GM12878 (cell line): ENCODE measurements at regions not wholly inside any gene's neighbourhood (a gene's known extent, or its start where the extent isn't known, plus 50 kb on each side); places are given as distances from the start of the nearest gene placed in this dataset.

Experiments
- ATAC-seq: fragments of 200-7000 bp; cut with Tn5 transposase; 3 replicates; pipeline ENCODE4 v1.9.1; 2020; ENCODE audit warnings: mild to moderate bottlenecking, moderate library complexity
- BruUV-seq: library from RNA; stranded (reverse); fragments of 400-500 nt; replicated peaks from 2 replicates; lab custom pipeline; 2021; lab: Mats Ljungman, UMichigan
- CTCF ChIA-PET: fragments of 300-600 bp; sonication (Branson Sonifier 250); formaldehyde crosslinking; extraction: SDS; loops from one replicate; lab custom pipeline; 2021; ENCODE audit warnings: inconsistent platforms; lab: Yijun Ruan, JAX
- POLR2A ChIA-PET: fragments of 350-600 bp; formaldehyde crosslinking; extraction: SDS; loops from one replicate; lab custom pipeline; 2021; ENCODE audit warnings: inconsistent platforms; lab: Charles Lee
- RAD21 ChIA-PET: fragments of 300-600 bp; sonication (Branson Sonifier 250); formaldehyde crosslinking; loops from one replicate; lab custom pipeline; 2023; ENCODE audit warnings: antibody characterized with exemption; ENCODE audit not compliant: unreplicated experiment; lab: Charles Lee
- SMC1A ChIA-PET: fragments of 300-600 bp; sonication (Branson Sonifier 250); formaldehyde crosslinking; loops from one replicate; lab custom pipeline; 2023; ENCODE audit not compliant: unreplicated experiment, uncharacterized antibody; lab: Charles Lee
- DNase-seq: peaks from one replicate; pipeline ENCODE4 v3.0.0-alpha.2; 2011; ENCODE audit warnings: low read depth, low spot score
- FAIRE-seq: peaks from 3 replicates; lab custom pipeline; 2011; peaks lifted over from hg19 to GRCh38; lab: Jason Lieb, UNC
- H2AFZ ChIP-seq: 2 replicates; pipeline ENCODE4 v1.6.0; 2011; ENCODE audit warnings: low read depth, low read length, control low read depth; ENCODE audit not compliant: control insufficient read depth
- H3K27ac ChIP-seq: 2 replicates; pipeline ENCODE4 v1.5.1; 2011; ENCODE audit warnings: control low read depth; ENCODE audit not compliant: control insufficient read depth, insufficient read depth
- H3K27me3 ChIP-seq, 2 experiments: replicated peaks in 1 of 2; 2 replicates each; pipeline versions ENCODE4 v1.6.0 to v1.6.1; 2011; ENCODE audit warnings: low read length in 1 of 2; ENCODE audit not compliant: control insufficient read depth in 2 of 2, insufficient read depth in 2 of 2
- H3K36me3 ChIP-seq, 2 experiments: 2 replicates each; pipeline ENCODE4 v1.5.1; 2011; ENCODE audit warnings: low read length in 1 of 2; ENCODE audit not compliant: control insufficient read depth in 2 of 2, insufficient read depth in 2 of 2
- H3K4me1 ChIP-seq: 2 replicates; pipeline ENCODE4 v1.6.1; 2011; ENCODE audit warnings: mild to moderate bottlenecking, low read length, moderate library complexity, mixed read lengths; ENCODE audit not compliant: control insufficient read depth, insufficient read depth
- H3K4me2 ChIP-seq: 2 replicates; pipeline ENCODE4 v1.6.0; 2011; ENCODE audit warnings: control low read depth; ENCODE audit not compliant: control insufficient read depth, insufficient read depth
- H3K4me3 ChIP-seq: fragments of 200-600 bp; sonication (generic); 2 replicates; pipeline ENCODE4 v1.5.1; 2016
- H3K79me2 ChIP-seq: 2 replicates; pipeline ENCODE4 v1.6.0; 2011; ENCODE audit warnings: low read length; ENCODE audit not compliant: control insufficient read depth, insufficient read depth
- H3K9ac ChIP-seq: 2 replicates; pipeline ENCODE4 v1.8.0; 2011; ENCODE audit warnings: low read length, control low read depth, mixed read lengths; ENCODE audit not compliant: control insufficient read depth, insufficient read depth
- H3K9me3 ChIP-seq: replicated peaks from 3 replicates; pipeline ENCODE4 v1.5.1; 2011; ENCODE audit warnings: mild to moderate bottlenecking, low read length; ENCODE audit not compliant: control insufficient read depth, insufficient read depth
- H4K20me1 ChIP-seq: 2 replicates; pipeline ENCODE4 v1.6.0; 2011; ENCODE audit not compliant: control insufficient read depth, insufficient read depth
- CHD1 ChIP-seq: IDR thresholded peaks from 2 replicates; pipeline ENCODE4 v1.6.1; 2012; ENCODE audit warnings: low read depth, low read length, improper control_type of control experiment
- ETV6 ChIP-seq, 2 experiments: fragments of 450-650 bp in 1 of 2; IDR thresholded peaks in 1 of 2; conservative IDR thresholded peaks in 1 of 2; 2 replicates each; pipeline ENCODE4 v1.6.1; 2014; ENCODE audit warnings: antibody characterized with exemption in 1 of 2, borderline replicate concordance in 1 of 2, low read depth in 1 of 2, mild to moderate bottlenecking in 1 of 2, moderate library complexity in 1 of 2
- FOXM1 ChIP-seq: IDR thresholded peaks from 2 replicates; pipeline ENCODE4 v1.6.1; 2012; ENCODE audit warnings: low read depth, mild to moderate bottlenecking, inconsistent platforms, low read length, moderate library complexity
- IRF4 ChIP-seq: IDR thresholded peaks from 2 replicates; pipeline ENCODE4 v1.6.1; 2011; ENCODE audit warnings: low read depth, low read length
- KDM1A ChIP-seq: fragments of 200-600 bp; sonication (generic); IDR thresholded peaks from 2 replicates; pipeline ENCODE4 v1.6.1; 2016; ENCODE audit warnings: borderline replicate concordance
- MTA3 ChIP-seq: IDR thresholded peaks from 2 replicates; pipeline ENCODE4 v1.6.1; 2012; ENCODE audit warnings: low read length, inconsistent platforms, borderline replicate concordance
- MYC ChIP-seq: IDR thresholded peaks from 2 replicates; pipeline ENCODE4 v1.6.1; 2011; ENCODE audit warnings: mild to moderate bottlenecking, low read length, moderate library complexity, inconsistent platforms; ENCODE audit not compliant: insufficient read depth, insufficient replicate concordance, insufficient read length, severe bottlenecking
- RBBP5 ChIP-seq: fragments of 200-600 bp; sonication (generic); conservative IDR thresholded peaks from 2 replicates; pipeline ENCODE4 v1.6.1; 2016
- WGBS: methylation state at CpG from one replicate; pipeline ENCODE4 v1.1.6; 2016; ENCODE audit warnings: low lambda C conversion rate; ENCODE audit not compliant: insufficient replicate concordance, insufficient coverage; ENCODE audit errors: missing lambda C conversion rate; 5-methylcytosine and 5-hydroxymethylcytosine counted together
- in situ Hi-C: fragments of 300-500 bp; cut with MboI; formaldehyde crosslinking; loops from 9 replicates; pipeline ENCODE4 v1.14.3; 2018; ENCODE audit warnings: mixed read lengths
- intact Hi-C: fragments of 100-400 bp; cut with micrococcal nuclease; formaldehyde crosslinking; loops from one replicate; pipeline ENCODE4 v1.14.2; 2022; ENCODE audit not compliant: unreplicated experiment
- TF ChIP-seq, protein P1 (sequence below): fragments of 450-650 bp; formaldehyde crosslinking; IDR thresholded peaks from 2 replicates; pipeline ENCODE4 v1.4.0; 2020; ENCODE audit warnings: mild to moderate bottlenecking, moderate library complexity
- TF ChIP-seq, protein P2 (sequence below): IDR thresholded peaks from 2 replicates; pipeline ENCODE4 v1.6.1; 2012; ENCODE audit warnings: mild to moderate bottlenecking, low read depth, low read length

DNA sequence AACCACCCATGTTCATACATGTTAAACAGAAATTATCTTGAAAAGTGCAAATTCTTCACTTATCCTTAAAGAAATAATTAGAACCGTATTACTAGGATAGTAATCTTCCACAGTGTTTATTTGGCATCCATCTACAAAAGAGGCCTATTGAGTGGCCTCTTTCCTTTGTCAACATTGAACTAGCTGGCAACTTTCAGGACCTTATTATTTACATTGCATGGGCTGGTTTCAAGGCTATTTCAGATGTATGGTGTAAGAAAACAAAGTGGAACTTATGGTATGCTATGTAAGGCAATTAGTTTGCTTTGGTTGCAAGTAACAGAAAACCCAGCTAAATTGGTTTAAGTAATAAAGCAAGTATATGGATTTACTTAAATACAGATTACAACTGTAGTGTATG lies 324.6 kb downstream of the RBM43 start:
- in situ Hi-C loops, result no loop called here
- intact Hi-C loops, result no loop called here
- Histone ChIP-seq H2AFZ (no peak overlapping the region), H3K4me2 (no peak overlapping the region), H4K20me1 (no peaks in the 10 kb centered on the region), H3K36me3 (no peaks in the 10 kb centered on the region), H3K79me2 (no peaks in the 10 kb centered on the region), H3K4me1 (no peaks in the 10 kb centered on the region), H3K9me3 (no peaks in the 10 kb centered on the region), H3K27me3 (no peaks in the 10 kb centered on the region), H3K27ac (no peak overlapping the region), H3K9ac (no peak overlapping the region), H3K4me3 (no peak overlapping the region)
- TF ChIP-seq MYC, result no peak
- no peak for DNase-seq
- RAD21 ChIA-PET, result no interaction called here
- no TSS peak for BruUV-seq
- SMC1A ChIA-PET, result interaction anchor here (0.9 kb wide), 1 partner anchor 54 kb away, joined by 4 read pairs; no protein-coding TSS in a partner anchor
- 0% methylated on average over 1 of the region's 1 CpG for WGBS
- FAIRE-seq, result no peak
- POLR2A ChIA-PET, result no interaction called here
- CTCF ChIA-PET, result no interaction called here
- no peak for ATAC-seq

DNA sequence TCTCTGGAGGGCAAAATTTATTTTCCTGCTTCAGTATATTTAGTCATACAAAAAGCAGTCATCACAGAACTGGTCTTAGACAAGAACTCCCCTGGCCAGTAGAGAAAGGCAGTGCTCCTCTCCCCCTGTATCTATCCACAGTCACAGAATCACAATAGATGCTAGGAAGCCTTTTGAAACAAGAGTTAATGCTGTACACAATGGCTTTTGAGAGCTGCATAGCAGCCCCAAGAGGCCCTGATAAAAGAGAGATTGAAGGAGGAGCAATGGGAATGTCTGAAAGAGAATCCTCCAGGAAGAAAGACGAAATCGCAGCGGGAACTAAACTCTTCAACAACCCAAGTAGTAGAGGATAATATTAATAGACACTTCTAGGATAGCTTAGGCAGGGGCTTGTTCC lies 330.2 kb downstream of the RBM43 start:
- Histone ChIP-seq H3K4me3 (no peak overlapping the region), H3K36me3 (no peaks in the 10 kb centered on the region), H3K4me1 (no peaks in the 10 kb centered on the region), H4K20me1 (no peaks in the 10 kb centered on the region), H3K9ac (no peak overlapping the region), H3K79me2 (no peaks in the 10 kb centered on the region), H3K4me2 (no peak overlapping the region), H2AFZ (no peak overlapping the region), H3K27ac (no peak overlapping the region), H3K9me3 (no peaks in the 10 kb centered on the region), H3K27me3 (no peaks in the 10 kb centered on the region)
- FAIRE-seq (no peak), ATAC-seq (no peak), DNase-seq (no peak)
- RAD21 ChIA-PET, result no interaction called here
- CTCF ChIA-PET, result no interaction called here
- BruUV-seq, result no TSS peak
- SMC1A ChIA-PET, result no interaction called here
- in situ Hi-C loops (no loop called here), intact Hi-C loops (no loop called here)
- POLR2A ChIA-PET, result no interaction called here
- 44% methylated on average over 3 of the region's 3 CpGs for WGBS
- TF ChIP-seq, protein P1, sequence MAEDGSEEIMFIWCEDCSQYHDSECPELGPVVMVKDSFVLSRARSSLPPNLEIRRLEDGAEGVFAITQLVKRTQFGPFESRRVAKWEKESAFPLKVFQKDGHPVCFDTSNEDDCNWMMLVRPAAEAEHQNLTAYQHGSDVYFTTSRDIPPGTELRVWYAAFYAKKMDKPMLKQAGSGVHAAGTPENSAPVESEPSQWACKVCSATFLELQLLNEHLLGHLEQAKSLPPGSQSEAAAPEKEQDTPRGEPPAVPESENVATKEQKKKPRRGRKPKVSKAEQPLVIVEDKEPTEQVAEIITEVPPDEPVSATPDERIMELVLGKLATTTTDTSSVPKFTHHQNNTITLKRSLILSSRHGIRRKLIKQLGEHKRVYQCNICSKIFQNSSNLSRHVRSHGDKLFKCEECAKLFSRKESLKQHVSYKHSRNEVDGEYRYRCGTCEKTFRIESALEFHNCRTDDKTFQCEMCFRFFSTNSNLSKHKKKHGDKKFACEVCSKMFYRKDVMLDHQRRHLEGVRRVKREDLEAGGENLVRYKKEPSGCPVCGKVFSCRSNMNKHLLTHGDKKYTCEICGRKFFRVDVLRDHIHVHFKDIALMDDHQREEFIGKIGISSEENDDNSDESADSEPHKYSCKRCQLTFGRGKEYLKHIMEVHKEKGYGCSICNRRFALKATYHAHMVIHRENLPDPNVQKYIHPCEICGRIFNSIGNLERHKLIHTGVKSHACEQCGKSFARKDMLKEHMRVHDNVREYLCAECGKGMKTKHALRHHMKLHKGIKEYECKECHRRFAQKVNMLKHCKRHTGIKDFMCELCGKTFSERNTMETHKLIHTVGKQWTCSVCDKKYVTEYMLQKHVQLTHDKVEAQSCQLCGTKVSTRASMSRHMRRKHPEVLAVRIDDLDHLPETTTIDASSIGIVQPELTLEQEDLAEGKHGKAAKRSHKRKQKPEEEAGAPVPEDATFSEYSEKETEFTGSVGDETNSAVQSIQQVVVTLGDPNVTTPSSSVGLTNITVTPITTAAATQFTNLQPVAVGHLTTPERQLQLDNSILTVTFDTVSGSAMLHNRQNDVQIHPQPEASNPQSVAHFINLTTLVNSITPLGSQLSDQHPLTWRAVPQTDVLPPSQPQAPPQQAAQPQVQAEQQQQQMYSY, result no peak
- TF ChIP-seq ETV6 (conservative IDR thresholded peaks at IDR 0.05 in 1 of 2, IDR thresholded peaks at IDR 0.05 in 1 of 2; ENCODE audit: borderline replicate concordance in 1 of 2, low read depth in 1 of 2) (no peak), CHD1 (no peak), FOXM1 (no peak), MTA3 (no peak), KDM1A (no peak), RBBP5 (no peak), IRF4 (no peak)
- TF ChIP-seq, protein P2, sequence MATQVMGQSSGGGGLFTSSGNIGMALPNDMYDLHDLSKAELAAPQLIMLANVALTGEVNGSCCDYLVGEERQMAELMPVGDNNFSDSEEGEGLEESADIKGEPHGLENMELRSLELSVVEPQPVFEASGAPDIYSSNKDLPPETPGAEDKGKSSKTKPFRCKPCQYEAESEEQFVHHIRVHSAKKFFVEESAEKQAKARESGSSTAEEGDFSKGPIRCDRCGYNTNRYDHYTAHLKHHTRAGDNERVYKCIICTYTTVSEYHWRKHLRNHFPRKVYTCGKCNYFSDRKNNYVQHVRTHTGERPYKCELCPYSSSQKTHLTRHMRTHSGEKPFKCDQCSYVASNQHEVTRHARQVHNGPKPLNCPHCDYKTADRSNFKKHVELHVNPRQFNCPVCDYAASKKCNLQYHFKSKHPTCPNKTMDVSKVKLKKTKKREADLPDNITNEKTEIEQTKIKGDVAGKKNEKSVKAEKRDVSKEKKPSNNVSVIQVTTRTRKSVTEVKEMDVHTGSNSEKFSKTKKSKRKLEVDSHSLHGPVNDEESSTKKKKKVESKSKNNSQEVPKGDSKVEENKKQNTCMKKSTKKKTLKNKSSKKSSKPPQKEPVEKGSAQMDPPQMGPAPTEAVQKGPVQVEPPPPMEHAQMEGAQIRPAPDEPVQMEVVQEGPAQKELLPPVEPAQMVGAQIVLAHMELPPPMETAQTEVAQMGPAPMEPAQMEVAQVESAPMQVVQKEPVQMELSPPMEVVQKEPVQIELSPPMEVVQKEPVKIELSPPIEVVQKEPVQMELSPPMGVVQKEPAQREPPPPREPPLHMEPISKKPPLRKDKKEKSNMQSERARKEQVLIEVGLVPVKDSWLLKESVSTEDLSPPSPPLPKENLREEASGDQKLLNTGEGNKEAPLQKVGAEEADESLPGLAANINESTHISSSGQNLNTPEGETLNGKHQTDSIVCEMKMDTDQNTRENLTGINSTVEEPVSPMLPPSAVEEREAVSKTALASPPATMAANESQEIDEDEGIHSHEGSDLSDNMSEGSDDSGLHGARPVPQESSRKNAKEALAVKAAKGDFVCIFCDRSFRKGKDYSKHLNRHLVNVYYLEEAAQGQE, result no peak
